Fibroblast of lung (primary cell): ENCODE measurements at regions not wholly inside any gene's neighbourhood (a gene's known extent, or its start where the extent isn't known, plus 50 kb on each side); places are given as distances from the start of the nearest gene placed in this dataset.

Source experiments
- DNase-seq, 2 donors: peaks; one replicate each; pipeline versions ENCODE4 v3.0.0 to v3.0.0-alpha.2; 2010; ENCODE audit warnings: low read depth in 2 of 2
- H2AFZ ChIP-seq: 2 replicates; pipeline ENCODE4 v1.5.1; 2012; ENCODE audit warnings: low read length, control low read depth, inconsistent platforms
- H3K27ac ChIP-seq: 2 replicates; pipeline ENCODE4 v1.5.1; 2011; ENCODE audit warnings: low read length, control low read depth; ENCODE audit not compliant: insufficient read depth
- H3K27me3 ChIP-seq: 2 replicates; pipeline ENCODE4 v1.5.1; 2011; ENCODE audit warnings: mild to moderate bottlenecking, low read length; ENCODE audit not compliant: control insufficient read depth, insufficient read depth
- H3K36me3 ChIP-seq: 2 replicates; pipeline ENCODE4 v1.5.1; 2011; ENCODE audit warnings: low read length; ENCODE audit not compliant: control insufficient read depth, insufficient read depth
- H3K4me1 ChIP-seq: 2 replicates; pipeline ENCODE4 v1.5.1; 2011; ENCODE audit warnings: low read length; ENCODE audit not compliant: control insufficient read depth, insufficient read depth; ENCODE audit errors: extremely low read depth
- H3K4me2 ChIP-seq: 2 replicates; pipeline ENCODE4 v1.5.1; 2011; ENCODE audit warnings: low read length, control low read depth; ENCODE audit not compliant: insufficient read depth; ENCODE audit errors: extremely low read depth
- H3K4me3 ChIP-seq, 4 experiments: fragments of 200-600 bp in 1 of 4; sonication (generic) in 1 of 4; replicated peaks in 1 of 4; 2 replicates each; pipeline ENCODE4 v1.5.1; 2011 to 2016; ENCODE audit warnings: low read length in 4 of 4, low read depth in 3 of 4, mild to moderate bottlenecking in 3 of 4, control low read depth in 2 of 4, inconsistent platforms in 1 of 4, mixed read lengths in 1 of 4; ENCODE audit not compliant: insufficient read depth in 1 of 4; ENCODE audit errors: control extremely low read depth in 1 of 4
- H3K79me2 ChIP-seq: 2 replicates; pipeline ENCODE4 v1.5.1; 2012; ENCODE audit warnings: mild to moderate bottlenecking, low read length, inconsistent platforms; ENCODE audit not compliant: control insufficient read depth, insufficient read depth
- H3K9ac ChIP-seq: 2 replicates; pipeline ENCODE4 v1.5.1; 2011; ENCODE audit warnings: mild to moderate bottlenecking, low read length, control low read depth; ENCODE audit not compliant: insufficient read depth
- H3K9me3 ChIP-seq: 2 replicates; pipeline ENCODE4 v1.5.1; 2012; ENCODE audit warnings: low read depth, low read length; ENCODE audit not compliant: control insufficient read depth, insufficient read depth
- H4K20me1 ChIP-seq: 2 replicates; pipeline ENCODE4 v1.5.1; 2011; ENCODE audit warnings: low read length; ENCODE audit not compliant: control insufficient read depth, insufficient read depth; ENCODE audit errors: extremely low read depth
- CTCF ChIP-seq, 2 donors: IDR thresholded peaks in 1 of 2; conservative IDR thresholded peaks in 1 of 2; 1 replicate in 1 of 2; 2 replicates in 1 of 2; pipeline ENCODE4 v1.5.1; 2011 to 2012; ENCODE audit warnings: low read length in 2 of 2, control low read depth in 1 of 2, inconsistent platforms in 1 of 2, low read depth in 1 of 2, mild to moderate bottlenecking in 1 of 2
- EZH2 ChIP-seq: IDR thresholded peaks from 2 replicates; pipeline ENCODE4 v1.5.1; 2012; ENCODE audit warnings: low read length, control low read depth, mild to moderate bottlenecking; ENCODE audit errors: missing control alignments

GRCh38 chrX:13901354-13901753, 84.5 kb upstream of the GPM6B start:
- no peaks in the 10 kb centered on the region for H4K20me1 ChIP-seq
- no peaks in the 10 kb centered on the region for H3K4me1 ChIP-seq
- H3K79me2 ChIP-seq: no peaks in the 10 kb centered on the region
- no peaks in the 10 kb centered on the region for H3K27me3 ChIP-seq
- H3K4me3 ChIP-seq: no peak overlapping the region
- H3K36me3 ChIP-seq: no peaks in the 10 kb centered on the region
- no peak for TF ChIP-seq EZH2
- TF ChIP-seq CTCF (conservative IDR thresholded peaks at IDR 0.05 in 1 of 2, IDR thresholded peaks at IDR 0.05 in 1 of 2; ENCODE audit: low read depth in 1 of 2, low read length in 2 of 2): no peak
- H3K4me2 ChIP-seq: no peak overlapping the region
- H2AFZ ChIP-seq: no peak overlapping the region
- no peak overlapping the region for H3K9ac ChIP-seq
- no peak for DNase-seq
- H3K27ac ChIP-seq: no peak overlapping the region
- no peaks in the 10 kb centered on the region for H3K9me3 ChIP-seq

GRCh38 chrX:13900351-13900750, 83.5 kb upstream of the GPM6B start:
- Histone ChIP-seq H3K4me3 (no peak overlapping the region), H2AFZ (no peak overlapping the region), H3K27me3 (no peaks in the 10 kb centered on the region), H3K79me2 (no peaks in the 10 kb centered on the region), H3K36me3 (no peaks in the 10 kb centered on the region), H3K4me1 (no peaks in the 10 kb centered on the region), H3K27ac (no peak overlapping the region), H4K20me1 (no peaks in the 10 kb centered on the region), H3K9ac (no peak overlapping the region), H3K9me3 (no peaks in the 10 kb centered on the region), H3K4me2 (no peak overlapping the region)
- DNase-seq: no peak
- TF ChIP-seq CTCF (conservative IDR thresholded peaks at IDR 0.05 in 1 of 2, IDR thresholded peaks at IDR 0.05 in 1 of 2; ENCODE audit: low read depth in 1 of 2, low read length in 2 of 2): no peak
- no peak for TF ChIP-seq EZH2

GRCh38 chrX:13899607-13900006, 82.7 kb upstream of the GPM6B start:
- TF ChIP-seq EZH2: no peak
- TF ChIP-seq CTCF (conservative IDR thresholded peaks at IDR 0.05 in 1 of 2, IDR thresholded peaks at IDR 0.05 in 1 of 2; ENCODE audit: low read depth in 1 of 2, low read length in 2 of 2): no peak
- H3K36me3 ChIP-seq: no peaks in the 10 kb centered on the region
- H3K79me2 ChIP-seq: no peaks in the 10 kb centered on the region
- no peaks in the 10 kb centered on the region for H4K20me1 ChIP-seq
- no peaks in the 10 kb centered on the region for H3K27me3 ChIP-seq
- H3K4me1 ChIP-seq: no peaks in the 10 kb centered on the region
- H2AFZ ChIP-seq: no peak overlapping the region
- H3K9ac ChIP-seq: no peak overlapping the region
- no peak overlapping the region for H3K27ac ChIP-seq
- no peaks in the 10 kb centered on the region for H3K9me3 ChIP-seq
- no peak overlapping the region for H3K4me2 ChIP-seq
- DNase-seq: peak; percentile 88 to 92
- H3K4me3 ChIP-seq: no peak overlapping the region
